NCI-H2196 treated with DMSO at 0.1 percent for 48 hours (cell line): ENCODE measurements at regions not wholly inside any gene's neighbourhood (a gene's known extent, or its start where the extent isn't known, plus 50 kb on each side); places are given as distances from the start of the nearest gene placed in this dataset.

ENCODE experiments used
- DNase-seq: peaks from one replicate; lab custom pipeline; 2025; ENCODE audit not compliant: unreplicated experiment; lab: John Stamatoyannopoulos, UW

GRCh38 chr11:38315151-38315550 lies 1717.1 kb upstream of the RAG2 start:
- DNase-seq, result no peak

GRCh38 chr11:38307455-38307854 lies 1709.4 kb upstream of the RAG2 start:
- no peak for DNase-seq

GRCh38 chr11:38305682-38306081 lies 1707.6 kb upstream of the RAG2 start:
- no peak for DNase-seq

GRCh38 chr11:38304926-38305325 lies 1706.9 kb upstream of the RAG2 start:
- no peak for DNase-seq

- DNase-seq, result no peak
Measured at GRCh38 chr11:38302564-38302963, 1704.5 kb upstream of the RAG2 start.

- no peak for DNase-seq
Measured at GRCh38 chr11:38300570-38300969, 1702.5 kb upstream of the RAG2 start.

GRCh38 chr11:38296211-38296776 lies 1698.3 kb upstream of the RAG2 start:
- DNase-seq, result no peak

- no peak for DNase-seq
Measured at GRCh38 chr11:38282718-38283117, 1684.7 kb upstream of the RAG2 start.

GRCh38 chr11:38278457-38279141 lies 1680.6 kb upstream of the RAG2 start:
- no peak for DNase-seq

GRCh38 chr11:38274031-38274430 lies 1676.0 kb upstream of the RAG2 start:
- DNase-seq, result no peak

GRCh38 chr11:38272376-38272775 lies 1674.3 kb upstream of the RAG2 start:
- DNase-seq, result no peak

- DNase-seq, result no peak
Measured at GRCh38 chr11:38266691-38267090, 1668.7 kb upstream of the RAG2 start.

GRCh38 chr11:38256436-38256835 lies 1658.4 kb upstream of the RAG2 start:
- no peak for DNase-seq

- no peak for DNase-seq
Measured at GRCh38 chr11:38254913-38255312, 1656.9 kb upstream of the RAG2 start.

GRCh38 chr11:38252620-38253019 lies 1654.6 kb upstream of the RAG2 start:
- DNase-seq, result no peak

- no peak for DNase-seq
Measured at GRCh38 chr11:38246451-38246850, 1648.4 kb upstream of the RAG2 start.

- DNase-seq, result no peak
Measured at GRCh38 chr11:38226684-38227083, 1628.6 kb upstream of the RAG2 start.

- no peak for DNase-seq
Measured at GRCh38 chr11:38221295-38221694, 1623.3 kb upstream of the RAG2 start.

GRCh38 chr11:38219636-38220035 lies 1621.6 kb upstream of the RAG2 start:
- DNase-seq, result no peak

- no peak for DNase-seq
Measured at GRCh38 chr11:38208951-38209350, 1610.9 kb upstream of the RAG2 start.

GRCh38 chr11:38206663-38207062 lies 1608.6 kb upstream of the RAG2 start:
- DNase-seq, result no peak

- no peak for DNase-seq
Measured at GRCh38 chr11:38191101-38191500, 1593.1 kb upstream of the RAG2 start.
